GM20000 (cell line): ENCODE measurements at regions not wholly inside any gene's neighbourhood (a gene's known extent, or its start where the extent isn't known, plus 50 kb on each side); places are given as distances from the start of the nearest gene placed in this dataset.

Experiments used
- DNase-seq: peaks from one replicate; pipeline ENCODE4 v3.0.0; 2012; ENCODE audit warnings: low spot score
- CTCF ChIP-seq: IDR thresholded peaks from 2 replicates; pipeline ENCODE4 v1.5.1; 2012; ENCODE audit warnings: mild to moderate bottlenecking, control low read depth; ENCODE audit errors: extremely low read depth, missing control alignments

DNA sequence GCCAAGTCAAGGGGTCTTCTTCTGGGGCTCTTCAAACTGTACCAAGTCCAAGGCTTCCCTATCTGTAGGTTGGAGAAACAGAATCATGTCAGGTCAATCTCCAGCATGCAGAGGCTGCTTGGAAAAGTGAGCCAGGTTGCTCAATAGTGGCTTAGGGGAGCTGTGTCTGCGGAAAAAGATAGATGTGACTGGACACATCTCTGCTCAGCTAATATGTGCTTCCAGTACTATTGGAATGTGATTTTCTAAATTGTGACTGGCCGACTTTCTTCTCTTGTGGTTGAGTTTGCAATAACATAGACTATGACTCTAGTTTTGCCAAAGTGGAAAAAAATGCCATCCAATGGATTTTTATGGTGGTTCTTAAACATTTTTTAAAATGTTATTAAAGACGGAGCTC lies 136.7 kb downstream of the BOD1 start:
- TF ChIP-seq CTCF = no peak
- no peak for DNase-seq

DNA sequence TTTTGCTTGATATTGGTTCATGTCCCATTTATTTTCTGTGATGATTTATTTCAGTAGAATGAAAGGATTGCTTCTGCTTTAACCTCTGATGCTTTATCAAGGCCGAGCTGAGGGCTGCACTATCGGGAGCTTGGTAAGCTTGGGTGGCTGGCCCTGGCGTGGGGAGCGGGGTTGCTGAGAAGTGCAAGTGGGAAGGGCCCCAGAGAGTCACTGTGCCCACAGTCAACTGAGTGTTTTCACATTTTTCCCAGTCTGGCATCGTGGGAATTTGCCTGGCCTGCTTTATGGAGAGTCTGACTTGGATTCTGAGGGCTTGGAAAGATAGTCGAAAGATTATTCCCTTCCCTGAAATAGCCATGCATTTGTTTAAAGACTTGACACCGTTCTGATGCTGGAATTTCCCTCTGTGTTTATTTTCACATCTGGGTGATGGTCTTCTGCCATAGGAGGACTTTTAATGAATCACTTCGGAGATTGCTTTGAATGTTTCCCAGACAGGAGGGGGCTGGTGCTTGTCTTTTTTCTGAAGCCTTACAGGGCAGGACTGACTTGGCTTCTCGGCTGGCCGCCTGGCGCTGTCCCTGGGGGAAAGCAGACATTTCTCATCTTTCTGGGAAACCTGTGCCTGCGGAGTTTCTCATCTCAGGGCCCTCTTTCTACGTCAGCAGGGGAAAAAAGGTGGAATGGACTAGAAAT lies 139.0 kb downstream of the BOD1 start:
- no peak for TF ChIP-seq CTCF
- DNase-seq = no peak

- no peak for TF ChIP-seq CTCF
- no peak for DNase-seq
These were observed 140.7 kb downstream of the BOD1 start for GRCh38 chr5:173475780-173476179.

GRCh38 chr5:173474881-173475287 lies 141.6 kb downstream of the BOD1 start:
- DNase-seq = no peak
- TF ChIP-seq CTCF = no peak

DNA sequence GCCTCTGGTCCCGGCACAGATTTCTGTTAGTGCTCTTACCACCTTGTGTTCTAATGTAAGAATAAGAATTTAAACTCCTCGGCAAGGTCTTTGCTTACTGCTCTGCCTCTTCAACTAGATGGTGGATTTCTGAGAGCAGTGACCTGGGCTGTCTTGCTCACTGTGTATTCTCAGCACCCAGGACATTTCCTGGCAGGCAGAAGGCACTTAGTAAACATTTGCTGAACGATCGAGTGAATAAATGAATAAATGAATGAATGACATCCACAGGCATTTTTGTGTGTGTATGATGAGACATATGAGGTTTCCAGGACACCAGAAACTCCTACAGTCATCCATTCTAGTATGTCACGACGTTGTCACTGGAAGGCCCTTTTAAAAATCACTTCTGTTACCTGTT lies 143.2 kb downstream of the BOD1 start:
- no peak for DNase-seq
- TF ChIP-seq CTCF = no peak

DNA sequence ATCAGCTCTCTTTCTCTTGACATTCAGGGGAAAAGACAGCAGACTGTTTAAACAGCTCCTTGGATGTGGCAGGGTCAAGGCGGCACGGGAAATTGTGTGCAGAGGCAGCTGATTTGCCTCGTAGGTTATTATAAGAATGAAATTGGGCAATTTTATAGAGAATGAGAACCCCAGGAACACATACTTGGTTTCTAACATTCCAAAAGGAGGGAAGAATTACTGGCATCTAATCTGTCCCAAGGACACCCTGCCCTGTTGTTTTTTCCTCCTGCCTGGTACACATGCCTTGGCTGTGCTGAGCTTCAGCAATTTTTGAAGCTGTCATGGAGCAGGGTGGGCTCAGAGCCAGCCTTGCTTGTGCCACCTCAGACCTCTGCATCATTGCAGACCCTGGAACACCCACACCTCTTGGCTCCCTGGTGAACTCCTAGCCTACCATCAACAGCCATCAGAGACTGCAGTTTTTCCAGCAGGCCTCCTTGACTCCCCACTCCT lies 143.6 kb downstream of the BOD1 start:
- no peak for TF ChIP-seq CTCF
- no peak for DNase-seq

GRCh38 chr5:173472164-173472563 lies 143.9 kb upstream of the STC2 start:
- no peak for TF ChIP-seq CTCF
- no peak for DNase-seq
